Osteoblast (primary cell): ENCODE measurements at regions not wholly inside any gene's neighbourhood (a gene's known extent, or its start where the extent isn't known, plus 50 kb on each side); places are given as distances from the start of the nearest gene placed in this dataset.

Experiments
- DNase-seq: peaks from one replicate; pipeline ENCODE4 v3.0.0; 2011; ENCODE audit warnings: low spot score, mixed read lengths; ENCODE audit not compliant: insufficient read length; ENCODE audit errors: missing footprints
- H2AFZ ChIP-seq: 2 replicates; pipeline ENCODE4 v1.6.0; 2011; ENCODE audit warnings: mild to moderate bottlenecking, low read length
- H3K27ac ChIP-seq: 2 replicates; pipeline ENCODE4 v1.5.1; 2011; ENCODE audit warnings: mild to moderate bottlenecking, low read depth, low read length, moderate library complexity
- H3K27me3 ChIP-seq: 2 replicates; pipeline ENCODE4 v1.6.0; 2012; ENCODE audit warnings: mild to moderate bottlenecking, control low read depth, inconsistent platforms, low read length, moderate library complexity; ENCODE audit not compliant: insufficient read depth
- H3K36me3 ChIP-seq: 2 replicates; pipeline ENCODE4 v1.5.1; 2011; ENCODE audit warnings: mild to moderate bottlenecking, low read length, control low read depth, moderate library complexity; ENCODE audit not compliant: insufficient read depth
- H3K4me1 ChIP-seq: 2 replicates; pipeline ENCODE4 v1.5.1; 2011; ENCODE audit warnings: mild to moderate bottlenecking, low read length, control low read depth, moderate library complexity; ENCODE audit not compliant: insufficient read depth
- H3K4me2 ChIP-seq: 2 replicates; pipeline ENCODE4 v1.6.0; 2011; ENCODE audit warnings: mild to moderate bottlenecking, low read length; ENCODE audit not compliant: insufficient read depth
- H3K4me3 ChIP-seq: fragments of 200-600 bp; sonication (generic); 3 replicates; pipeline ENCODE4 v1.5.1; 2012; ENCODE audit warnings: mild to moderate bottlenecking, low read length, inconsistent platforms; ENCODE audit not compliant: insufficient read depth
- H3K79me2 ChIP-seq: 2 replicates; pipeline ENCODE4 v1.6.0; 2012; ENCODE audit warnings: mild to moderate bottlenecking, low read length, control low read depth, inconsistent platforms; ENCODE audit not compliant: insufficient read depth
- H3K9me3 ChIP-seq: 2 replicates; pipeline ENCODE4 v1.5.1; 2011; ENCODE audit warnings: low read depth, low read length, control low read depth
- H4K20me1 ChIP-seq: 2 replicates; pipeline ENCODE4 v1.6.0; 2012; ENCODE audit warnings: mild to moderate bottlenecking, low read length, control low read depth; ENCODE audit not compliant: insufficient read depth
- CTCF ChIP-seq: IDR thresholded peaks from 2 replicates; pipeline ENCODE4 v1.5.1; 2011; ENCODE audit warnings: mild to moderate bottlenecking, low read depth, low read length, moderate library complexity; ENCODE audit errors: extremely low read depth

GRCh38 chr1:30372792-30373433 is 350.5 kb downstream of the MATN1 start:
- Histone ChIP-seq H3K79me2 (no peaks in the 10 kb centered on the region), H3K9me3 (no peaks in the 10 kb centered on the region), H3K4me2 (no peak overlapping the region), H3K36me3 (no peaks in the 10 kb centered on the region), H3K4me3 (no peak overlapping the region), H3K27me3 (peaks cover 6% of the 10 kb centered on the region), H4K20me1 (no peaks in the 10 kb centered on the region), H3K4me1 (no peaks in the 10 kb centered on the region), H3K27ac (no peak overlapping the region), H2AFZ (no peak overlapping the region)
- TF ChIP-seq CTCF: no peak
- DNase-seq: no peak

DNA sequence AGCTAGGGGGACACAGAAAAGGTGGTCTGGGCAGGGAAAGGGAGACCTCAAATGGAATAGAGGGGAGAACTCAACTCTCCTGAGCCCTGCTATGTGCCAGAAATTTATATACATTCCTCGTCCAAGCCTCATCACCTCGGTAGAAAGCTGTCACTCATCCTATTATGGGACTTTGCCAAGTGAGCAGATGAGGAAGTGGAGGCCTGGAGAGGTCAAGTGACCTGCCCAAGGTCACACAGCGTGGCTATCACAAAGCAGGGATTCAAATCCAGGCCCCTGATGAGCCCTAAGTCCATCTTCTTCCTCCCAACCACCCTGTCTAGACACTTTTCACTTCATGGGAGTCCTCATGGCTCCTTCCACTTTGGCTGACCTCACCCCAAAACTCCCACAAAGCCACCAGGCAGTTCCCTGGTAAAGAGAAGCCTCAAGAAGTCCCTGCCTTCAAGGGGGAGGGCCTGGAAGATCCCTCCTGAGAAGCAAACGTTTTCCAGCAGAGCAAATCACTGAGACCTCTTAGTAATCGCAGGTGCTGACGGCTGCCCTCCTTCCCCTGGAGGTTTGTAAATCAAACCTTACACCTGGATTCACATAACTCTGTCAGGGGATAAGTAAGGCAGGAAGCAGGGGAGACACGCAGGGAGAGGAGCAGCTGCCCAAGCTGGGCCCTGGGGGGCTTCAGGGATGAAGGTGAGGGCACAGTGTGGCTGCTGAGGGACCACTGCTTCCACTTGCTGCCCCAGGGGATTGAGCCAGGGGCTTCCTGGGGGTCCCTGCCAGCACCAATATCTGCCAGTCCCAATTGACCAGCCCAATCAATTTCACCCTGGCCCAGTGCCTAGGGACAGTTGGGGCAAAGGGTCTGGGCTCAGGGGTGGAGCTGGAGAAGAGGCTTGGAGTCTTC is 351.2 kb downstream of the MATN1 start:
- Histone ChIP-seq H2AFZ (no peak overlapping the region), H3K9me3 (no peaks in the 10 kb centered on the region), H3K27ac (no peak overlapping the region), H3K79me2 (no peaks in the 10 kb centered on the region), H3K4me3 (no peak overlapping the region), H4K20me1 (no peaks in the 10 kb centered on the region), H3K36me3 (no peaks in the 10 kb centered on the region), H3K4me2 (no peak overlapping the region), H3K27me3 (peaks cover 6% of the 10 kb centered on the region), H3K4me1 (no peaks in the 10 kb centered on the region)
- TF ChIP-seq CTCF: no peak
- peak; percentile 70 for DNase-seq

DNA sequence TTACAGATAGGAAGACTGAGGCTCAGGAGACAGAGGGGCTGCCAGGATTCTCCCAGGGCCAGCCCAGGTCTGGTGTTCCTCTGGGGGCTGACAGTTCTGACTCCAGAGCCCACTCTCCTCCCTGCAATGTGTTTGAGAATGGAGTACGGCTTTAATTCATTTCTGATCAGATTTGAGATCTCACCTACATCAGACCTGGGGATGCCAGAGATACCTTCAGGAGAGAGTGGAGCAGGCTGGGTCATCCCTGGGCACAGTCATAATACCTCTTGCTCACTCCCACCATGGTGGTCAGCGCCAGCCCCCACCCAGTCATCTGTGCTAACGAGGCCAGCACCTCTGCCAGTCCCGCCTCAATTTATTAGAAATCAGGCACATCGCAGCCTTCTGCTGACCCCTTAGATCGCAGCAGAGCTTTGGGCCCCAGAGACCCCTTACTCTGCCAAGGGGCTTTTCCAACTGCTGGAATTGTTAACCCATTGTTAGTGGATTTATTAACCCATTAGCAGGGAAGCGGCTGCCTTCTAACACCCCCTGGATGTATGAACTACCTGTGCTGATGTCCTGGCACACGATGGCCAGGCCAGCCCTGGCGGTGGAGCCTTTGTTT is 352.1 kb downstream of the MATN1 start:
- no peak overlapping the region for H3K4me2 ChIP-seq
- no peaks in the 10 kb centered on the region for H3K79me2 ChIP-seq
- no peaks in the 10 kb centered on the region for H3K9me3 ChIP-seq
- TF ChIP-seq CTCF: no peak
- H3K27me3 ChIP-seq: peaks cover 3% of the 10 kb centered on the region
- no peaks in the 10 kb centered on the region for H3K4me1 ChIP-seq
- H3K4me3 ChIP-seq: no peak overlapping the region
- no peaks in the 10 kb centered on the region for H3K36me3 ChIP-seq
- no peak overlapping the region for H2AFZ ChIP-seq
- peak; percentile 60 for DNase-seq
- no peak overlapping the region for H3K27ac ChIP-seq
- H4K20me1 ChIP-seq: no peaks in the 10 kb centered on the region
